Heart left ventricle (tissue), 16 donors: ENCODE measurements at regions not wholly inside any gene's neighbourhood (a gene's known extent, or its start where the extent isn't known, plus 50 kb on each side); places are given as distances from the start of the nearest gene placed in this dataset.

Source experiments
- ATAC-seq, 4 donors: fragments of 200-7000 bp; cut with Tn5 transposase; one replicate each; pipeline ENCODE4 v1.9.1; 2020 to 2022; ENCODE audit warnings: moderate library complexity in 4 of 4, mild to moderate bottlenecking in 3 of 4, moderate number of reproducible peaks in 1 of 4
- DNase-seq, 5 donors: peaks; one replicate each; pipeline ENCODE4 v3.0.0-alpha.2; 2020
- H3K27ac ChIP-seq, 12 donors: fragments of 200-600 bp; sonication (generic) in 4 of 12; one replicate each; pipeline versions ENCODE4 v1.5.0 to v1.8.0; 2016 to 2022; ENCODE audit warnings: mild to moderate bottlenecking in 2 of 12
- H3K27me3 ChIP-seq, 9 donors: fragments of 200-600 bp; sonication (generic) in 2 of 9; one replicate each; pipeline versions ENCODE4 v1.5.1 to v1.8.0; 2016 to 2022; ENCODE audit warnings: mild to moderate bottlenecking in 3 of 9
- H3K36me3 ChIP-seq, 9 donors: fragments of 200-600 bp; sonication (generic) in 2 of 9; one replicate each; pipeline versions ENCODE4 v1.5.0 to v1.8.0; 2018 to 2022; ENCODE audit warnings: mild to moderate bottlenecking in 2 of 9
- H3K4me1 ChIP-seq, 12 donors: fragments of 200-600 bp; sonication (generic) in 4 of 12; one replicate each; pipeline versions ENCODE4 v1.5.0 to v1.8.0; 2016 to 2022; ENCODE audit warnings: mild to moderate bottlenecking in 3 of 12
- H3K4me3 ChIP-seq, 12 donors: fragments of 200-600 bp; sonication (generic) in 4 of 12; one replicate each; pipeline versions ENCODE4 v1.5.0 to v1.8.0; 2017 to 2022; ENCODE audit warnings: mild to moderate bottlenecking in 9 of 12, moderate library complexity in 4 of 12
- H3K9me3 ChIP-seq, 12 donors: fragments of 200-600 bp; sonication (generic) in 4 of 12; one replicate each; pipeline versions ENCODE4 v1.5.0 to v1.8.0; 2016 to 2022; ENCODE audit warnings: mild to moderate bottlenecking in 1 of 12
- POLR2A ChIP-seq, 2 donors: fragments of 450-650 bp; IDR thresholded peaks; one replicate each; pipeline ENCODE4 v1.6.1; 2017; ENCODE audit warnings: antibody characterized with exemption in 2 of 2, mild to moderate bottlenecking in 2 of 2, moderate library complexity in 2 of 2
- WGBS, 4 donors: extraction: QIAGEN DNeasy Blood & Tissue Kit in 2 of 4; methylation state at CpG; one replicate each; pipeline versions ENCODE4 v1.1.5 to v1.1.7; 2013 to 2018; 5-methylcytosine and 5-hydroxymethylcytosine counted together
- intact Hi-C, 10 donors: fragments of 100-400 bp; cut with DNase I; formaldehyde crosslinking; loops; one replicate each; pipeline versions ENCODE4 v1.11.1 to v1.14.2; 2022
- TF ChIP-seq, protein P1 (sequence below), 12 donors: fragments of 200-600 bp; sonication (generic) in 4 of 12; IDR thresholded peaks; one replicate each; pipeline versions ENCODE4 v1.5.0 to v1.8.0; 2018 to 2022; ENCODE audit warnings: antibody characterized with exemption in 12 of 12, mild to moderate bottlenecking in 5 of 12
- donor health status: ischemic (EF 13 %, LVEDD 7.1; RV severe dilation, severe dysfunction).
- donor health status: healthy with polysubstance abuse.
- donor health status: DM: no; HTN: yes; CAD: no.
- donor health status: DM: no; HTN: no; CAD: no.
- donor health status: ischemic (EF 25% LVEDD 6.9; RV normal size, moderate dysfunction).
- donor health status: ischemic (EF 25% LVEDD 5.7; RV mildly dilated, moderate dysfunction).
- donor health status: healthy.
- donor health status: DM: yes; HTN: yes; CAD: no.
- donor health status: ischemic (EF 35%, LVEDD 5.7; RV mildly dilated, moderate dysfunction).
- donor health status: nonischemic (EF 11% LVEDD 7.7; RV severe dilation, severe dysfunction).
- donor health status: DM: yes; HTN: yes; CAD: no.
- donor health status: PGD.
- donor health status: ischemic (EF 29% LVEDD 5.4; RV normal size, mild dysfunction).
- donor health status: nonischemic (EF 23%, LVEDD 6.1; RV moderate dilation, normal function).

DNA sequence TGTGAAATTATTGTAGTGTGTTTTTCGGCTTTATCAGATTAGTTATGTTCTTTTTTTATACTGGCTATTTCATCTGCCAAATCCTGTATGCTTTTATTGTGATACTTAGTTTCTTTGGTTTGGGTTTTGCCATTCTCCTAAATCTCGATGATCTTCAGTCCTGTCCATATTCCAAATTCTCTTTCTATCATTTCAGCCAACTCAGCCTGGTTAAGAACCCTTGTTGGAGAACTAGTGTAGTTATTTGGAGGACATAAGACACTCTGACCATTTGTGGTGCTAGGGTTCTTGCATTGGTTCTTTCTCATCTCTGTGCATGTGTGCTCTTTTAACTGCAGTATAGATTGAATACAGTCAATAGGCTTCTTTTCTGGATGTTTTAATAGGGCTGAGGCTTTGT is 187.0 kb upstream of the CCNH start:
- no peaks in the 10 kb centered on the region for H3K27me3 ChIP-seq
- H3K36me3 ChIP-seq: no peaks in the 10 kb centered on the region
- ATAC-seq: no peak
- intact Hi-C loops: no loop called here
- 77 to 84% (median 82%) methylated on average over 2 of the region's 2 CpGs for WGBS, 4 donors
- H3K4me3 ChIP-seq: no peak overlapping the region
- H3K4me1 ChIP-seq: no peaks in the 10 kb centered on the region
- peaks cover 0 to 15% (median 0%) of the 10 kb centered on the region in 12 donors for H3K9me3 ChIP-seq
- TF ChIP-seq POLR2A (IDR thresholded peaks at IDR 0.05): no peak
- TF ChIP-seq, protein P1, sequence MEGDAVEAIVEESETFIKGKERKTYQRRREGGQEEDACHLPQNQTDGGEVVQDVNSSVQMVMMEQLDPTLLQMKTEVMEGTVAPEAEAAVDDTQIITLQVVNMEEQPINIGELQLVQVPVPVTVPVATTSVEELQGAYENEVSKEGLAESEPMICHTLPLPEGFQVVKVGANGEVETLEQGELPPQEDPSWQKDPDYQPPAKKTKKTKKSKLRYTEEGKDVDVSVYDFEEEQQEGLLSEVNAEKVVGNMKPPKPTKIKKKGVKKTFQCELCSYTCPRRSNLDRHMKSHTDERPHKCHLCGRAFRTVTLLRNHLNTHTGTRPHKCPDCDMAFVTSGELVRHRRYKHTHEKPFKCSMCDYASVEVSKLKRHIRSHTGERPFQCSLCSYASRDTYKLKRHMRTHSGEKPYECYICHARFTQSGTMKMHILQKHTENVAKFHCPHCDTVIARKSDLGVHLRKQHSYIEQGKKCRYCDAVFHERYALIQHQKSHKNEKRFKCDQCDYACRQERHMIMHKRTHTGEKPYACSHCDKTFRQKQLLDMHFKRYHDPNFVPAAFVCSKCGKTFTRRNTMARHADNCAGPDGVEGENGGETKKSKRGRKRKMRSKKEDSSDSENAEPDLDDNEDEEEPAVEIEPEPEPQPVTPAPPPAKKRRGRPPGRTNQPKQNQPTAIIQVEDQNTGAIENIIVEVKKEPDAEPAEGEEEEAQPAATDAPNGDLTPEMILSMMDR (IDR thresholded peaks at IDR 0.05): no peak
- no peak overlapping the region for H3K27ac ChIP-seq
- DNase-seq: no peak

DNA sequence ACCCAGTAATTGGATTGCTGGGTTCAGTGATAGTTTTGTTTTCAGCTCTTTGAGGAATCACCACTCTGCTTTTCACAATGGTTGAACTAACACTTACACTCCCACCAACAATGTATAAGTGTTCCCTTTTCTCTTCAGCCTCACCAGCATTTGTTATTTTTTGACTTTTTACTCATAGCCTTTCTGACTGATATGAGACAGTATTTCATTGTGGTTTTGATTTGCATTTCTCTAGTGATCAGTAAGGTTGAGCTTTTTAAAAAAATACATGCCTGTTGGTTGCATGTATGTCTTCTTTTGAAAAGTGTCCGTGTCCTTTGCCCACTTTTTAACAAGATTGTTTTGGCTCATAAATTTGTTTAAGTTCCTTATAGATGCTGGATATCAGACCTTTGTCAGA is 185.7 kb upstream of the CCNH start:
- TF ChIP-seq POLR2A (IDR thresholded peaks at IDR 0.05): no peak
- TF ChIP-seq, protein P1 (IDR thresholded peaks at IDR 0.05): no peak
- ATAC-seq: no peak
- intact Hi-C loops: no loop called here
- Histone ChIP-seq H3K9me3 (peaks cover 0 to 7% (median 0%) of the 10 kb centered on the region in 12 donors), H3K27me3 (no peaks in the 10 kb centered on the region), H3K27ac (no peak overlapping the region), H3K36me3 (no peaks in the 10 kb centered on the region), H3K4me3 (no peak overlapping the region), H3K4me1 (no peaks in the 10 kb centered on the region)
- 75 to 93% (median 84%) methylated on average over 1 of the region's 1 CpG for whole genome bisulfite sequencing, 4 donors
- DNase-seq: no peak

DNA sequence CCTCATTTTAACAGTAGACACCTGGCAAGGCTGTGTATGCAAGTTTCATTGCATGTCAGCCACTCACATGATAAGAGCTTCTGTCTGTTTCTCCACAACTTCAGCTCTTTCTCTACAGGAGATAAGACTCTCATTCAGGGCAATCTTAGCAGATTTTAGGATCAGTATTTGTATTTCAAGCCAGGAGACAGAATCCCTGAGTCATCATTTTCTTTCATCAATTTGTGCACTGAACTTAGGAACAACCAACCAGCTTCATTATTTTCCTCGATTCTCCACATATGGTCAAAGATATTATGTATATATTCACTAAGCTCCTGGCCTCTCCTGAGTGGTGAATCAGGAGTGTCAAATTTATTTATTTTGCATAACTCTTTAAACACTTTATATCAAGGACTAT is 181.8 kb upstream of the CCNH start:
- H3K27ac ChIP-seq: no peak overlapping the region
- no peaks in the 10 kb centered on the region for H3K4me1 ChIP-seq
- DNase-seq (no peak), ATAC-seq (no peak)
- H3K27me3 ChIP-seq: no peaks in the 10 kb centered on the region
- WGBS, 4 donors: 62 to 80% (median 75%) methylated on average over 1 of the region's 1 CpG
- H3K9me3 ChIP-seq: peaks cover 0 to 3% (median 0%) of the 10 kb centered on the region in 12 donors
- TF ChIP-seq POLR2A (IDR thresholded peaks at IDR 0.05): no peak
- TF ChIP-seq, protein P1 (IDR thresholded peaks at IDR 0.05): no peak
- intact Hi-C loops: no loop called here
- H3K36me3 ChIP-seq: no peaks in the 10 kb centered on the region
- H3K4me3 ChIP-seq: no peak overlapping the region

DNA sequence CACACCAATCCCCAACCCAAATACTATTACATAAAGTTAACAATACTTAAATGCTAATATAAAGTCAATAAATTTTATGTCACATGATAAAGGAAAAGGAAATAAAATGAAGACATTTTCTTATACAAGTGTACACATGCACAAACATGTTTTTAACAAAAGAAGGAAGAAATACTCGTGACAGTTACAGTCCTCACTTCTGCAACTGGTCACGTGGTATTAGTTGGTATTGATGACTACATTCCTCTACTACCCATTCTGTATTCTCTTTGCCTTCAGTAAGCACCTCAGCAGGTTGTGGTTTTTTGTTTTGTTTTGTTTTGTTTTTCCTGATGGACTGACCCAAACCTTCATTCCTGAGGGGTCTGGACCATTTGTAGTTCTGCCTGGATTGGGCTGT is 176.9 kb upstream of the CCNH start:
- Histone ChIP-seq H3K4me1 (no peaks in the 10 kb centered on the region), H3K36me3 (no peaks in the 10 kb centered on the region), H3K27me3 (no peaks in the 10 kb centered on the region), H3K9me3 (no peaks in the 10 kb centered on the region), H3K4me3 (no peak overlapping the region), H3K27ac (no peak overlapping the region)
- WGBS, 4 donors: 64 to 68% (median 66%) methylated on average over 2 of the region's 2 CpGs
- intact Hi-C loops: no loop called here
- ATAC-seq: no peak
- no peak for DNase-seq
- TF ChIP-seq, protein P1 (IDR thresholded peaks at IDR 0.05): no peak
- TF ChIP-seq POLR2A (IDR thresholded peaks at IDR 0.05): no peak
